SJSA1 (cell line): ENCODE measurements at regions not wholly inside any gene's neighbourhood (a gene's known extent, or its start where the extent isn't known, plus 50 kb on each side); places are given as distances from the start of the nearest gene placed in this dataset.

Source experiments
- DNase-seq, 2 experiments: peaks; one replicate each; pipeline ENCODE4 v3.0.0-alpha.2; 2015 to 2020; ENCODE audit warnings: low spot score in 2 of 2, low read depth in 1 of 2
- H3K27ac ChIP-seq: fragments of 250-450 bp; sonication (Bioruptor Pico); 2 replicates; pipeline ENCODE4 v1.5.1; 2020; ENCODE audit warnings: mild to moderate bottlenecking, moderate library complexity
- H3K27me3 ChIP-seq: fragments of 250-450 bp; sonication (Bioruptor Pico); replicated peaks from 2 replicates; pipeline ENCODE4 v1.5.1; 2020; ENCODE audit warnings: mild to moderate bottlenecking, moderate library complexity
- H3K36me3 ChIP-seq: fragments of 250-450 bp; sonication (Bioruptor Pico); 2 replicates; pipeline ENCODE4 v1.5.1; 2020; ENCODE audit warnings: mild to moderate bottlenecking
- H3K4me1 ChIP-seq: fragments of 250-450 bp; sonication (Bioruptor Pico); replicated peaks from 2 replicates; pipeline ENCODE4 v1.6.1; 2021; ENCODE audit warnings: mild to moderate bottlenecking
- H3K4me3 ChIP-seq: fragments of 250-450 bp; sonication (Bioruptor Pico); 2 replicates; pipeline ENCODE4 v1.5.1; 2020; ENCODE audit warnings: mild to moderate bottlenecking
- H3K9me3 ChIP-seq: fragments of 250-450 bp; sonication (Bioruptor Pico); replicated peaks from 2 replicates; pipeline ENCODE4 v1.5.1; 2020; ENCODE audit warnings: mild to moderate bottlenecking

DNA sequence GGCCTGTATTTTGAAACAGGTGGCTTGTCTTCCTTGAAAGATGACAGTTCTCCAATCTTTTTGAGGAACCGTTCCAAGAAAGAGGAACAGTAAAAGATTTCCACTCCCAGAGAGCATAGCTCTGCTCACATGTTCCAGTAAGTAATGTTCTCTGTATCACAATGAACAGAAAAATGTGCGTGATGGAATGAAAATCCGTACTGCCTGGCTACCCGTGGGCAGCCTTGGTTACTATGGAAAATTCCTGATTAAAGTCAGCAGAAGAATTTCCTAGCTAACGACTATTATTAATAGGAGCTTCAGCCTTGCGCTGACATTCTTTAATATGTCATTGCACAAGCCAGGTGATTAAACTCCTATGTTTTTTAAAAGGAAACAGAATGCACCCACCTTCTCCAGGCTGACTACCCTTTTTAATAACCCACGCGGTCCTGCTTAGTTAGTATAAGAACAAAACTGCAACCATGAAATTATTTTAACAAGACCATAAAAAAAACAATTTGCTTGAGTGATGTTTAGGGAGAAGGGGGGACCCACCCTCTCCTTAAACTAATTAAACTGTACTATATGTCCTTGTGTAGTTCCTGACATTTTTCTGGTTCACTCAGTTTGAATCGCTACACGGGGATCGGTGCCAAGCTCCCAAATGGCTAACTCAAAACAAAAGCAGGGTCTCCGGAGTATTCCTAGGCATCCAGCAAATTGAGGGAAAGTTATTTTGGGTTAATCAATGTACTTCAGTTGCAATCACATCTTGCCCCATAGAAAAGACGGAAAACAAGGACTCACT, 54.8 kb upstream of the CPEB4 start:
- Histone ChIP-seq H3K4me3 (no peak overlapping the region), H3K36me3 (no peaks in the 10 kb centered on the region), H3K9me3 (no peaks in the 10 kb centered on the region), H3K27me3 (no peaks in the 10 kb centered on the region), H3K27ac (no peak overlapping the region), H3K4me1 (peaks cover 6% of the 10 kb centered on the region; the same call in 1 of the 2 replicates)
- no peak for DNase-seq

DNA sequence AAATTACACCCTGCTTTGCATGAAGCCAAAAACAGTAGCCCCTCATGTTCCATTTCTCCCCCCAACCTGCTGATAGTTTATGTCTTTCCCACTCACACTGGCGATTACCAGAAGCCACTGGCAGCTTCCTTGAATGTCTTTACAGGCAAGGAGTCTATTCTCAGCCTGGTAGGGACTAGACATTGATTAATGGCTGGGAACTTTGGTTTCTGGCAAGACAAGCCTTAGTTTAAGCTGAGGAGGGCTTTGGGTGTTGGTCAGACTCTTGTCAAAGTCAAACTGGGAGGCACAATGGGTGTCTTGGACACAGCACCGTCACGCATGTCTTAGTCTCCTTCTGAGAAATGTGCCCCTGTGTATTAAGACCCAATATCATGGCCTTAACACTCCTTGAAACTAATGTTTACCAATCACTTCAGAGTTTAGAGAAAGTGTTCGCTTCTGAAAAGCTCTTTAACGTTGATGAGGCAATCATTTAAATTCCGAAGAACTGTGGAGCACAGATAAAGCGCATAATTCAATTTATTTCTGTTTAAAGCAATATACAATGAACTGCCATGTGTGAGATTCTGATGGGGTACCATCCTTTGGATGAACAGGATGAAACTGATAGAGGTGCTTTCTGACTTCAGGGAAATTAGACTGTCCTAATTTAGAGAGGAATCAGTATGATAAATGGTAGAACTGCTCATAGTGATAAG, 53.9 kb upstream of the CPEB4 start:
- Histone ChIP-seq H3K27ac (no peak overlapping the region), H3K4me1 (peaks cover 6% of the 10 kb centered on the region; the same call in 1 of the 2 replicates), H3K27me3 (no peaks in the 10 kb centered on the region), H3K4me3 (no peak overlapping the region), H3K36me3 (no peaks in the 10 kb centered on the region), H3K9me3 (no peaks in the 10 kb centered on the region)
- DNase-seq, result no peak

DNA sequence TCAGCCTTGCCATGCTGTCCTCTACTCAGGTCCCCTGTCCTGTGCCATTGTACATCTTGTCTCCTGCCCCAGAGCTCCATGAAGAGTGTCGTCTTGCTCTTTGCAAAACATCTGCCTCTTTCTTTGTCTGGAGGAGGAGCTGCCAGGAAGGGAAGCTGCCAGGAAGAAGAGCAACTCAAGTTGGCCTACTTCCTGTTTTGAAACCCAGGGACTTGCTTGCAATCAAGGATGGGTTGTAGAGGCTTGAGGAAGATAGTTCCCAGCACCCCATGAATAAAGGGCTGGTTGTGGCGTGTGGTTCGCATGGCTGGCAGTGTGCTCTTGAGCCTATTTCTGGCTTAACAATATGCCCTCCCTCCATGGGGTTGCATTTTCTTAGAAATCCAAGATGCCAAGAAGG, 53.0 kb upstream of the CPEB4 start:
- Histone ChIP-seq H3K4me1 (no peaks in the 10 kb centered on the region), H3K9me3 (no peaks in the 10 kb centered on the region), H3K27me3 (no peaks in the 10 kb centered on the region), H3K4me3 (no peak overlapping the region), H3K27ac (no peak overlapping the region), H3K36me3 (no peaks in the 10 kb centered on the region)
- DNase-seq, result no peak

DNA sequence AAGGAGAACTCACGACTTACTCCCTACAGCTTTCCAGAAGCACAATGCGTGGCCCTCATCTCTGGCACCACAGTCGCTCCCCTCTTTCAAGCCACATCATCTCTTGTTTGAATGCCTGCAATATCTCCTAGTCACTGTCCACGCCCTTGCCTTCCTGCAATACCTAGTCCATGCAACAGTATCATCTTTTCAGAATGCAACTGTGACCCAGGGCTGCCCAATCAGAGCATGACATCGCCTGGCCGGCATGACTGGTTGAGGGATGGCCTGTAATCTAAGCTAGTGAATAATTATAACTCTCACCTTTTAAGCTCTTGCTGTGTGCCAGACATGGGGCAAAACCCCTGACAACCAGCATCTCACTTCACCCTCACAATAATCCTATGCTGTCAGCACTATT, 52.5 kb upstream of the CPEB4 start:
- DNase-seq, result no peak
- Histone ChIP-seq H3K27me3 (no peaks in the 10 kb centered on the region), H3K4me3 (no peak overlapping the region), H3K27ac (no peak overlapping the region), H3K36me3 (no peaks in the 10 kb centered on the region), H3K4me1 (no peaks in the 10 kb centered on the region), H3K9me3 (no peaks in the 10 kb centered on the region)

DNA sequence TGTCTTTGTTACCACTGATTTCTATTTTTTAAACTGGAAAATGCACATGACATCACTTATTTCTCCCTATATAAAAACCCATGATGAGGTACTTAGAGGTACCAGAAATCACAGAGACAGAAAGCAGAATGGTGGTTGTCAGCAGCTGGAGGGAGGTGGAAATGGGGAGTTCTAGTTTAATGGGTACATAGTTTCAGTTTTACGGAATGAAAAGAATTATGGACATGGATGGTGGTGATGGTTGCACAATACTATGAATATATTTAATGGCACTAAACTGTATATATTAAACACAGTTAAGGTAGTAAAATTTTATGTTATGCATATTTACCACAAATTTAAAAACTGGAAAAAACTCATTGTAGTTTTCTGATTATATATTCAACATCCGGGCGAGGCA, 50.5 kb upstream of the CPEB4 start:
- H3K27ac ChIP-seq, result no peak overlapping the region
- no peaks in the 10 kb centered on the region for H3K4me1 ChIP-seq
- no peaks in the 10 kb centered on the region for H3K36me3 ChIP-seq
- H3K4me3 ChIP-seq, result no peak overlapping the region
- no peak for DNase-seq
- H3K27me3 ChIP-seq, result no peaks in the 10 kb centered on the region
- H3K9me3 ChIP-seq, result no peaks in the 10 kb centered on the region
